A673 (cell line): ENCODE measurements at regions not wholly inside any gene's neighbourhood (a gene's known extent, or its start where the extent isn't known, plus 50 kb on each side); places are given as distances from the start of the nearest gene placed in this dataset.

Experiments used
- BruUV-seq: library from RNA; stranded (reverse); fragments of 400-500 nt; replicated peaks from 2 replicates; lab custom pipeline; 2021; lab: Mats Ljungman, UMichigan
- CTCF ChIA-PET: fragments of 300-600 bp; sonication (Branson Sonifier 250); formaldehyde crosslinking; loops from one replicate; lab custom pipeline; 2022; ENCODE audit warnings: antibody characterized with exemption; lab: Charles Lee
- POLR2A ChIA-PET: fragments of 300-600 bp; sonication (Branson Sonifier 250); formaldehyde crosslinking; loops from one replicate; lab custom pipeline; 2022; ENCODE audit warnings: antibody characterized with exemption; ENCODE audit not compliant: low non-redundant PET; lab: Charles Lee
- DNase-seq: peaks from one replicate; pipeline ENCODE4 v3.0.0-alpha.2; 2015; ENCODE audit warnings: low spot score
- H3K27ac ChIP-seq: fragments of 200-600 bp; sonication (generic); 2 replicates; pipeline ENCODE4 v1.5.1; 2016; ENCODE audit warnings: mixed run types, low read depth, mild to moderate bottlenecking, mixed read lengths, antibody characterized with exemption, low read length; ENCODE audit not compliant: poor library complexity, severe bottlenecking
- H3K27me3 ChIP-seq: fragments of 200-600 bp; sonication (generic); replicated peaks from 2 replicates; pipeline ENCODE4 v1.6.1; 2017; ENCODE audit warnings: mixed run types, low read depth, mild to moderate bottlenecking, mixed read lengths, antibody characterized with exemption, low read length; ENCODE audit not compliant: insufficient read depth, poor library complexity
- H3K36me3 ChIP-seq: fragments of 200-600 bp; sonication (generic); 2 replicates; pipeline ENCODE4 v1.6.1; 2016; ENCODE audit warnings: mixed run types, mild to moderate bottlenecking, mixed read lengths, antibody characterized with exemption, low read length; ENCODE audit not compliant: insufficient read depth, poor library complexity, severe bottlenecking
- H3K4me1 ChIP-seq: fragments of 200-600 bp; sonication (generic); 2 replicates; pipeline ENCODE4 v1.6.1; 2017; ENCODE audit warnings: mixed run types, mild to moderate bottlenecking, mixed read lengths, antibody characterized with exemption, low read length; ENCODE audit not compliant: insufficient read depth, poor library complexity, severe bottlenecking
- H3K4me3 ChIP-seq: fragments of 200-600 bp; sonication (generic); 2 replicates; pipeline ENCODE4 v1.5.1; 2016; ENCODE audit warnings: low read depth, mixed run types, mild to moderate bottlenecking, mixed read lengths, low read length; ENCODE audit not compliant: poor library complexity, severe bottlenecking
- H3K9me3 ChIP-seq: fragments of 200-600 bp; sonication (generic); 2 replicates; pipeline ENCODE4 v1.6.1; 2016; ENCODE audit warnings: mixed run types, low read depth, mild to moderate bottlenecking, mixed read lengths, antibody characterized with exemption, low read length; ENCODE audit not compliant: poor library complexity, severe bottlenecking
- EZH2 ChIP-seq: fragments of 200-600 bp; sonication (generic); IDR thresholded peaks from 2 replicates; pipeline ENCODE4 v1.6.1; 2017; ENCODE audit warnings: borderline replicate concordance, low read depth, mild to moderate bottlenecking, mixed read lengths, antibody characterized with exemption, low read length; ENCODE audit not compliant: poor library complexity, severe bottlenecking
- intact Hi-C: fragments of 100-400 bp; cut with micrococcal nuclease; formaldehyde crosslinking; loops from one replicate; pipeline ENCODE4 v1.10.0; 2022; ENCODE audit not compliant: unreplicated experiment
- TF ChIP-seq, protein P1 (sequence below): fragments of 300-800, 200-600 bp; sonication (generic); conservative IDR thresholded peaks from 2 replicates; pipeline ENCODE4 v1.5.1; 2017; ENCODE audit warnings: low read depth, mild to moderate bottlenecking, antibody characterized with exemption, low read length, moderate library complexity, mixed read lengths

DNA sequence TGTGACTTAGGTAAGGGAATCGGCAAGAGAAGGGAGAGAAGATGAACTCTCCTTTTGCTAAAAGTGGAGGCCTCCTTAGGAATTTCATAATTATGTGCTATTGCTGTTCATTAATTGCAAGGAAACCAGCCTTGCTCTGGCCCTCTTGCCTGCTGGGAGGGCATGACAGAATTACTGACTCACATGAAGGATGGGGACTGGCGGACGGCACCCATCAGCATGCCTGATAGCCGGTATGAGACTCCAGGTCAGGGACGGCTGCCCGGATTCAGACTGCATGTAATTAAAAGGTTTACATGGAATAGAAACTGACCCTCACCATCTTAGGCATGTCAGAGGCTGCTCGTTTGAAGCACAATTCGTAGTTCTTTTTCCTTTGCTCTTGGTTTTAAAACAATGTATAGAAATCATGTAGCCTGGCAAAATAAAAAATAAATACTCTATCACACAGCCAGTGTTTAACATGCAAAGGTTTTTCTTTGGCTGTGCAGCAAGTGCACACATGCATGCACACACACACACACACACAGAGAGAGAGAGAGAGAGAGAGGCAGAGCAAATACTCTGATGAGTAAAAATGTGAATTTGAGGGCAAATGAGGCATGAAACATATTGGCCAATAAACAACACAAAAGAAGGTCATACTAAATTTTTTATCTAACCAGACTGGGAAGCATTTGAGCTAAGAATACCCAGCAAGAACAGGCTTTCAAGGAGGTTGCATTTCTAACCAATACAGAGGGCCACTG lies 82.7 kb downstream of the FOXB1 start:
- H3K27me3 ChIP-seq, result peaks cover 29% of the 10 kb centered on the region
- intact Hi-C loops, result no loop called here
- POLR2A ChIA-PET, result no interaction called here
- no peak overlapping the region for H3K27ac ChIP-seq
- no peaks in the 10 kb centered on the region for H3K4me1 ChIP-seq
- H3K36me3 ChIP-seq, result no peaks in the 10 kb centered on the region
- CTCF ChIA-PET, result no interaction called here
- TF ChIP-seq, protein P1, sequence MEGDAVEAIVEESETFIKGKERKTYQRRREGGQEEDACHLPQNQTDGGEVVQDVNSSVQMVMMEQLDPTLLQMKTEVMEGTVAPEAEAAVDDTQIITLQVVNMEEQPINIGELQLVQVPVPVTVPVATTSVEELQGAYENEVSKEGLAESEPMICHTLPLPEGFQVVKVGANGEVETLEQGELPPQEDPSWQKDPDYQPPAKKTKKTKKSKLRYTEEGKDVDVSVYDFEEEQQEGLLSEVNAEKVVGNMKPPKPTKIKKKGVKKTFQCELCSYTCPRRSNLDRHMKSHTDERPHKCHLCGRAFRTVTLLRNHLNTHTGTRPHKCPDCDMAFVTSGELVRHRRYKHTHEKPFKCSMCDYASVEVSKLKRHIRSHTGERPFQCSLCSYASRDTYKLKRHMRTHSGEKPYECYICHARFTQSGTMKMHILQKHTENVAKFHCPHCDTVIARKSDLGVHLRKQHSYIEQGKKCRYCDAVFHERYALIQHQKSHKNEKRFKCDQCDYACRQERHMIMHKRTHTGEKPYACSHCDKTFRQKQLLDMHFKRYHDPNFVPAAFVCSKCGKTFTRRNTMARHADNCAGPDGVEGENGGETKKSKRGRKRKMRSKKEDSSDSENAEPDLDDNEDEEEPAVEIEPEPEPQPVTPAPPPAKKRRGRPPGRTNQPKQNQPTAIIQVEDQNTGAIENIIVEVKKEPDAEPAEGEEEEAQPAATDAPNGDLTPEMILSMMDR, result no peak
- TF ChIP-seq EZH2, result no peak
- BruUV-seq, result no TSS peak
- H3K4me3 ChIP-seq, result no peak overlapping the region
- no peaks in the 10 kb centered on the region for H3K9me3 ChIP-seq
- DNase-seq, result no peak

DNA sequence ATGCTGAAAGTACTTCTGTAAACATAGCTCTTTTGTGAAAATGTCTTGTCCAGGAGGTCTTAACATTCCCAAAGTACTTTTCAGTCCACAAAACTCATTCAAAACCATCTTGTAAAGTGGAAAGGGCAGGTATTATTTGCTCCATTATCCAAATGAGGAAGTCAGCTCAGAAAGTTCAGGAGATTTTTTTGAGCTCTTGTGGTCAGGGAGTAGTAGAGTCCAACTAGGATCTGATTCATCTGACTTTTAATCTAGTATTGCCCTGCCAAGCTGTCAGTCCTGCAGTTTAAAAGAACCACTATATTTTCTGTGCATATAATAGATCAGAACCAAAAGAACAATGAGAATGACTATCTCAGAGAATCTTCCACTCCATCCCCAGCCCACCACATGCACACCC lies 83.5 kb downstream of the FOXB1 start:
- no peak for DNase-seq
- peaks cover 35% of the 10 kb centered on the region for H3K27me3 ChIP-seq
- no peaks in the 10 kb centered on the region for H3K4me1 ChIP-seq
- no peak overlapping the region for H3K27ac ChIP-seq
- CTCF ChIA-PET, result no interaction called here
- BruUV-seq, result no TSS peak
- intact Hi-C loops, result no loop called here
- TF ChIP-seq, protein P1, result no peak
- no peak for TF ChIP-seq EZH2
- no peaks in the 10 kb centered on the region for H3K36me3 ChIP-seq
- POLR2A ChIA-PET, result no interaction called here
- H3K4me3 ChIP-seq, result no peak overlapping the region
- no peaks in the 10 kb centered on the region for H3K9me3 ChIP-seq

DNA sequence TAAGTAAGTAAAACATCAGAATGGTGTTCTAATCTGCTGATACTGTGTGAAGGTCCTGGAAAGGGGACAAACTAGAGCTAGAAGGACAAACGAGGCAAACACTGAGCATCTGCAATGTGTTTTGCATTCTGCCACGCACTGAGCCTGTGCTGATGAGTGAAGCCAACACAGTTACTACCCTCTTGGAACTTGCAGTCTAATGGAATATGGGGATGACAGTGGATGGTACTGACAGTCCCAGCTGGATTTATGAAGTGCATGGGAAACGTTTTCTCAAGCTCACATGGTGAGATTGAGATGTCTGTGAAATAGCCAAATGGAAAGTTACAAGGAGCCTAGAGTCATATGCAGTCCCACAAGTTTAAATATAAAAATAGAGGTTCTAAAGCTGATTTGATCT lies 86.6 kb downstream of the FOXB1 start:
- intact Hi-C loops, result no loop called here
- CTCF ChIA-PET, result no interaction called here
- Histone ChIP-seq H3K9me3 (no peaks in the 10 kb centered on the region), H3K27me3 (peaks cover 50% of the 10 kb centered on the region), H3K27ac (no peak overlapping the region), H3K36me3 (no peaks in the 10 kb centered on the region), H3K4me3 (no peak overlapping the region), H3K4me1 (no peaks in the 10 kb centered on the region)
- POLR2A ChIA-PET, result no interaction called here
- DNase-seq, result no peak
- TF ChIP-seq, protein P1, result no peak
- no peak for TF ChIP-seq EZH2
- no TSS peak for BruUV-seq
